Neuronal stem cell (in vitro differentiated cells): ENCODE measurements at regions not wholly inside any gene's neighbourhood (a gene's known extent, or its start where the extent isn't known, plus 50 kb on each side); places are given as distances from the start of the nearest gene placed in this dataset.

ENCODE experiments used
- DNase-seq: peaks from one replicate; pipeline ENCODE4 v3.0.0-alpha.2; 2013; ENCODE audit warnings: low spot score
- H2AFZ ChIP-seq: one replicate; pipeline ENCODE4 v1.6.1; 2013; ENCODE audit warnings: mild to moderate bottlenecking, low read length, inconsistent platforms
- H2AK5ac ChIP-seq: 2 replicates; pipeline ENCODE4 v1.6.1; 2013; ENCODE audit warnings: low read depth, mild to moderate bottlenecking, inconsistent platforms, low read length, moderate library complexity, mixed read lengths
- H2BK120ac ChIP-seq: 2 replicates; pipeline ENCODE4 v1.6.1; 2013; ENCODE audit warnings: low read depth, mild to moderate bottlenecking, inconsistent platforms, low read length, moderate library complexity, mixed read lengths
- H2BK12ac ChIP-seq: one replicate; pipeline ENCODE4 v1.6.1; 2013; ENCODE audit warnings: low read length, inconsistent platforms
- H2BK15ac ChIP-seq: 2 replicates; pipeline ENCODE4 v1.6.1; 2013; ENCODE audit warnings: mild to moderate bottlenecking, low read length, inconsistent platforms, mixed read lengths
- H2BK5ac ChIP-seq: one replicate; pipeline ENCODE4 v1.6.1; 2013; ENCODE audit warnings: inconsistent platforms, mild to moderate bottlenecking, low read length, moderate library complexity
- H3K14ac ChIP-seq: one replicate; pipeline ENCODE4 v1.6.1; 2013; ENCODE audit warnings: low read length, inconsistent platforms
- H3K18ac ChIP-seq: 2 replicates; pipeline ENCODE4 v1.6.1; 2013; ENCODE audit warnings: low read length, inconsistent platforms
- H3K23ac ChIP-seq: 2 replicates; pipeline ENCODE4 v1.6.1; 2013; ENCODE audit warnings: low read depth, mild to moderate bottlenecking, mixed read lengths, low read length, inconsistent platforms; ENCODE audit not compliant: poor library complexity
- H3K27ac ChIP-seq: replicated peaks from 3 replicates; pipeline ENCODE4 v1.5.1; 2013; ENCODE audit warnings: low read length, inconsistent platforms
- H3K27me3 ChIP-seq, 3 experiments: 2 replicates each; pipeline ENCODE4 v1.6.1; 2013; ENCODE audit warnings: low read length in 3 of 3, mild to moderate bottlenecking in 2 of 3, inconsistent platforms in 1 of 3, low read depth in 1 of 3, mixed read lengths in 1 of 3, moderate library complexity in 1 of 3; ENCODE audit not compliant: control insufficient read depth in 3 of 3, insufficient read depth in 3 of 3
- H3K36me3 ChIP-seq, 2 donors: replicated peaks in 1 of 2; 2 replicates each; pipeline ENCODE4 v1.6.1; 2013; ENCODE audit warnings: low read length in 2 of 2; ENCODE audit not compliant: control insufficient read depth in 2 of 2, insufficient read depth in 2 of 2
- H3K4ac ChIP-seq: 2 replicates; pipeline ENCODE4 v1.6.1; 2013; ENCODE audit warnings: inconsistent platforms, mild to moderate bottlenecking, low read length, moderate library complexity
- H3K4me1 ChIP-seq, 2 donors: 1 replicate in 1 of 2; 2 replicates in 1 of 2; pipeline ENCODE4 v1.6.1; 2013; ENCODE audit warnings: low read length in 2 of 2, low read depth in 1 of 2; ENCODE audit not compliant: control insufficient read depth in 2 of 2, insufficient read depth in 1 of 2
- H3K4me2 ChIP-seq: one replicate; pipeline ENCODE4 v1.6.1; 2013; ENCODE audit warnings: mild to moderate bottlenecking, low read length, inconsistent platforms; ENCODE audit not compliant: insufficient read depth, poor library complexity, severe bottlenecking
- H3K4me3 ChIP-seq, 2 donors: 2 replicates each; pipeline ENCODE4 v1.5.1; 2013; ENCODE audit warnings: low read length in 2 of 2, mild to moderate bottlenecking in 2 of 2, inconsistent platforms in 1 of 2, moderate library complexity in 1 of 2
- H3K79me1 ChIP-seq: one replicate; pipeline ENCODE4 v1.6.1; 2013; ENCODE audit warnings: low read depth, mild to moderate bottlenecking, inconsistent platforms, low read length, moderate library complexity
- H3K9ac ChIP-seq: one replicate; pipeline ENCODE4 v1.6.1; 2013; ENCODE audit warnings: mild to moderate bottlenecking, low read depth, low read length, inconsistent platforms; ENCODE audit not compliant: poor library complexity
- H3K9me3 ChIP-seq, 2 donors: replicated peaks in 1 of 2; 2 replicates each; pipeline versions ENCODE3 to v1.6.1; 2013; ENCODE audit warnings: low read length in 2 of 2, mild to moderate bottlenecking in 2 of 2, inconsistent platforms in 1 of 2, low read depth in 1 of 2, mixed read lengths in 1 of 2, moderate library complexity in 1 of 2; ENCODE audit not compliant: control insufficient read depth in 2 of 2, insufficient read depth in 1 of 2
- H4K8ac ChIP-seq: one replicate; pipeline ENCODE4 v1.6.1; 2013; ENCODE audit warnings: low read depth, mild to moderate bottlenecking, inconsistent platforms, low read length, moderate library complexity
- H4K91ac ChIP-seq: one replicate; pipeline ENCODE4 v1.6.1; 2013; ENCODE audit warnings: low read length, low read depth, mild to moderate bottlenecking, inconsistent platforms; ENCODE audit not compliant: poor library complexity
- WGBS, 2 donors: extraction: QIAGEN DNeasy Blood & Tissue Kit; methylation state at CpG; one replicate each; pipeline ENCODE4 v1.1.7; 2013; ENCODE audit warnings: missing lambda C conversion rate in 2 of 2, mixed read lengths in 1 of 2; ENCODE audit not compliant: insufficient read length in 2 of 2, insufficient replicate concordance in 1 of 2; ENCODE audit errors: extremely low coverage in 2 of 2; 5-methylcytosine and 5-hydroxymethylcytosine counted together

- Histone ChIP-seq H3K4me3 (no peak overlapping the region), H3K9ac (no peak overlapping the region), H3K14ac (no peak overlapping the region), H3K79me1 (no peaks in the 10 kb centered on the region), H3K23ac (no peak overlapping the region), H2AK5ac (no peak overlapping the region), H3K4me2 (no peak overlapping the region), H3K4ac (no peak overlapping the region), H4K91ac (no peak overlapping the region), H3K4me1 (peaks cover 0 to 4% of the 10 kb centered on the region in 2 donors), H3K27me3 (no peaks in the 10 kb centered on the region), H3K9me3 (peaks cover 0 to 2% of the 10 kb centered on the region in 2 donors), H3K36me3 (no peaks in the 10 kb centered on the region), H2AFZ (no peak overlapping the region), H2BK15ac (no peak overlapping the region), H2BK12ac (no peak overlapping the region), H2BK120ac (no peak overlapping the region), H4K8ac (no peak overlapping the region), H3K18ac (no peak overlapping the region), H2BK5ac (no peak overlapping the region), H3K27ac (no peak overlapping the region)
- no peak for DNase-seq
- WGBS, 2 donors = no CpG with 5 or more reads among the region's 1 CpG
Observed at GRCh38 chr11:44675906-44676305, 50.9 kb upstream of the TSPAN18 start.
